Activated CD8-positive, alpha-beta memory T cell treated with anti-CD3 and anti-CD28 coated beads, Interleukin-2, amount 50 U/mL, for 48 hours (primary cell): ENCODE measurements at regions not wholly inside any gene's neighbourhood (a gene's known extent, or its start where the extent isn't known, plus 50 kb on each side); places are given as distances from the start of the nearest gene placed in this dataset.

Source experiments
- DNase-seq: peaks from one replicate; pipeline ENCODE4 v3.0.0-alpha.2; 2020

DNA sequence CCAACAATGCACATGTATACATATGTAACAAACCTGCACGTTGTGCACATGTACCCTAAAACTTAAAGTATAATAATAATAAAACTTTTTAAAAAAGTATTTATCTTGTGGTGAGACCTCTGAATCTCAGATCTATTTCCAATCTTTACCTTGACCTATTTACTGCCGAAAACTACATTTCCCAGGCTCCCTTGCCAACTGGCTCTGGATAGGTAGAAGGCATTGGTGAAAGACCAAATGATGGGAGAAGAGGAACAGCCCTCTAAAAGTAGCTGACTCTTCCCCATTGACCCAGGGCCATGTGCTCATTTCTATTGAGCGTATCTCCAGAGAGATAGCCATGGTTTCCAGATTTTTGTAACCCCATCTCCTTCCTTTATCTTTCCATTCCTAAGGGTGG, 247.4 kb downstream of the GPAM start:
- DNase-seq = no peak

GRCh38 chr10:111944331-111944730, 239.2 kb downstream of the GPAM start:
- no peak for DNase-seq

GRCh38 chr10:111953949-111954348, 229.6 kb downstream of the GPAM start:
- no peak for DNase-seq

- no peak for DNase-seq
Observed at GRCh38 chr10:111954386-111954785, 229.2 kb downstream of the GPAM start.

DNA sequence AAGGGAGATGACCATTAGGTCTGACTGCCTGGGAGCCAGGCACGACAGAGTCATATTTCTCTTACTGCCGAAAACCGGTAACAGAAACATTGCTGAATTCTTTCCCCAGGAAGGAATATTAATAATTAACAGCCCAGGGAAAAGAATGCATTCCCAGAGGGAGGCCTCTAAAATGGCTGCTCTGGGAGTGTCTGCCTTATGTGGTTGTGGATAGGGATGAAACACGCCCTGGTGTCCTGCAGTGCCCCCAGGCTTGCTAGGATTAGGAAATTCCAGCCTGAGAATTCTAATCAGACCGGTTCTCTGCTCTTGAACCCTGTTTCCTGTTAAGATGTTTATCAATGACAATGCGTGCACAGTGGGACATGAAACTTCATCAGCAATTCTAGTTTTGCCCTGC, 226.7 kb downstream of the GPAM start:
- DNase-seq = no peak

- DNase-seq = no peak
Observed at GRCh38 chr10:111962951-111963350, 220.6 kb downstream of the GPAM start.

DNA sequence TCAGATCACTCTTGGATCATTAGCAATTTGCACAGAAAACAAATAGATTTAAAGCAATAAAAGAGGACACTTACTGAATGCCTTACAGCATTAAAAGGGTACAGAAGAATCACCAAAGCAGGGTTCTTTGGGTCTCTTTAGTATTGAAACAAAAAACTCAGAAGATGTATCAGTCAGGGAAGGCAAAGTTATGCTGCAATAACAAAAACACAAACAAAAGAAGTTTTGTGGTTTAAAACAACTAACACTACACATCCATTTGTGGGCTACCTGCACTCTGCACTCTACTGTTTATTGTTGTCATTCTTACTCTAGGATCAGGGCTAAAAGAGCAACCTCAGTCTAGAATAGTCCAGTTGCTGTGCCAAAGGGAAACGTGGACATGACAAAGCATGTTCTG, 216.4 kb downstream of the GPAM start:
- no peak for DNase-seq

GRCh38 chr10:111967547-111967946, 216.0 kb downstream of the GPAM start:
- no peak for DNase-seq

GRCh38 chr10:111968647-111969046, 214.9 kb downstream of the GPAM start:
- DNase-seq = no peak

DNA sequence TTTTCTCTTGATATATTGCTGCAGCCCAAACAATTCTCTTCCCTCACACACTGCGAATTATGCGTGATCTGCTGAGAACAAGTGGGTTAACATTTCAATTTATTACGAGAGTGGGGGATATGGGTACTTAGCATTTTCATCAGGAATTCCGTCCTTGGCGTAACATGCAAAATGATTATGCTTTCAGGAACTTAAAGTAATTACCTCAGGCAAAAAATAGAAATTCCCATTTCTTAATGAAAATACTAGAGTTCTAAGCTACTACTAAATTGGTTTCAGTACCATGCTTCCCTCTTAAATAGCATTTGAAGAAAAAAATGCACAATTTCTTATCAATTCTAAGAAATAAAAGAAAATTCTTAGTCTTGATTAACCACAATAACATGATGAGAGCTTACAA, 213.5 kb downstream of the GPAM start:
- no peak for DNase-seq

- no peak for DNase-seq
Observed at GRCh38 chr10:111972109-111972508, 211.5 kb downstream of the GPAM start.

DNA sequence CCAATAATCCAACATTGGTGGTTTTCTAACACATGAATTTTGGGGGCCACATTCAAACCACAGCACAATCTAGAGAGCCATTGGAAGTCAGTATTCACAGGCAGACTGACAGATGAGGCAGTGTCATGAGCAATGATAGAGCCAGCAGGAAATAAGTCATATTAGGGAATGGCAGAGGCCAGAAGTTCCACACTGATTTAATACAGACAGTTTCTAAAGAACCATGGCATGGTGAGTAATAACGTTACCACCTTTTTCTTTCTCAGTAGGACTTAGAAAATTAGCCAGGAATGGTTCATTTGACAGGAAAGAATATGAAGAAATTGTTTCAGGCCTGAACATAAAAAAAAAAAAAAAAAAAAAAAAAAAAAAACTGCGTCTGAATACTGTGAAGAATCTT, 210.3 kb downstream of the GPAM start:
- no peak for DNase-seq

DNA sequence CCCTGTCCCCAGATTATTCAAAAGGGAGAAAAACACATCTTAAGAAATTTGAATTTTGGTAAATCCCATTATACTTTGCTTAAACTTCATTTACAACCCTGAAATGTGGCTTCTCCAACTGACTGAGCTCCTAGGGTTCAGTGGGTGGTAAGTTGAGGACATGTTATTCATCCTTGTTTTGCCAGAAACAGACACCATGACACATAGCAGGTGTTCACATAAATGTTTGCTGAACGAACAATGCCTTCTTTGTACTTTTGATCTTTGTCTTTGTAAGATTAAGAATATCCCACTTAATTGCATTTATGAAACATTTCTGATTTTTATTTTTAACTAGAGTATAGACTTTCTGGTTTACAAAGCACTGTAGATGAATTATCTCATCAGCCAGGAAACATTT, 209.7 kb downstream of the GPAM start:
- DNase-seq = no peak

GRCh38 chr10:111974325-111974724, 209.2 kb downstream of the GPAM start:
- DNase-seq = no peak

GRCh38 chr10:111976557-111976956, 207.0 kb downstream of the GPAM start:
- no peak for DNase-seq

DNA sequence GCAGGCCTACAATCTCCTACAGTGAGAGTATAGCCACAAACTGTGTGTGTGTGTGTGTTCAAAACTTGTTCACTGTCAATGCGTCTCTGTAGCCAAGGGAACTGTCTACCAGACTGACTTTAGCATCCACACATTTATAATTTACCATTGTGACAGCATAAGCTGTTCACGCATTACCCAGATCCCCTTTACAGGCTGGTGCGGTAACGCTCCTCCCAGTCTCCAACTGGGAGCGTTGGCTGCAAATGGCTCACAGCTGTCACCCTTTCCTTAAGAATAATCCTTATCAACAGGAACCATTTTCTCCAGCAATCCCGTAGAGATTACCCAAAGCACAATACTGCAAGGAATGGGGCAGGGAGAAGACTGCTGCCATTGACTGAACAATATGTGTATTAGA, 199.5 kb downstream of the GPAM start:
- no peak for DNase-seq

- DNase-seq = no peak
Observed at GRCh38 chr10:111986079-111986478, 197.5 kb downstream of the GPAM start.

- DNase-seq = no peak
Observed at GRCh38 chr10:111988646-111989045, 194.9 kb downstream of the GPAM start.

DNA sequence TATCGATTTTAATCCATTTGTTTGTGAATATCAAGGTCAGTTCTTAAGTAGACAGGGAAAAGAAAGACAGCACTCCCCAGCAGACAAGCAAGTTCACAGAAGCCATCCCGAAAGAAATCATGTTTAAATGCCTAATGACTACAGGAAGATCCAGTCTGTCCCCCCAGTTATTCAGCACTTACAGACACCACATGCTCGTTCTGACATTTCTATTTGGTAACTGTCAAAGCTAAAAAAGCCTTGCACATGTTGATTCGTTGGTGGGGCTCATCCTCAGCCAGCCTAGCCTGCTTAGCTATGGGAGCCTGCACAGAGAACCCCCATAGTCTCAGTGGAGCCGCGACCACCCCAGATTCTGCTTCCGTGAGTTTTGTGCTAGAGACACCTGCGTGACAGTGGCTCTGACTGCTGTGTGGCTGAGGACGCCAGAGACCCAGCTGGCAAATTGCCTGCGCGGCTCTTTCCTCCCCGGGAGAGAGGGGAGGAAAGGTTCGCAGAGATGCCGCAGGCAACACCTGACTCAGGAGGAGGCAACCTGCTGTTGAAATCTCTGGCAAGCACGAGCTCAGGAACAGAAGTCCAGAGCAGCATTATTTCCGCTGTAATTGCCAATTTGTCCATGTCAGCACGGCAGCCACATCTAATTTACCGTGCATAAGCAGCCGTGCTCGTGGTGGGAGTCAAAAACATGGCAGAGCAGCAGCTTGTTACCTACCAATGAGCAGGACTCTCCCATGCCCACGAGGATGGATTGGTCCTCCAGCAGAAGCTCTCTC, 194.2 kb downstream of the GPAM start:
- no peak for DNase-seq

DNA sequence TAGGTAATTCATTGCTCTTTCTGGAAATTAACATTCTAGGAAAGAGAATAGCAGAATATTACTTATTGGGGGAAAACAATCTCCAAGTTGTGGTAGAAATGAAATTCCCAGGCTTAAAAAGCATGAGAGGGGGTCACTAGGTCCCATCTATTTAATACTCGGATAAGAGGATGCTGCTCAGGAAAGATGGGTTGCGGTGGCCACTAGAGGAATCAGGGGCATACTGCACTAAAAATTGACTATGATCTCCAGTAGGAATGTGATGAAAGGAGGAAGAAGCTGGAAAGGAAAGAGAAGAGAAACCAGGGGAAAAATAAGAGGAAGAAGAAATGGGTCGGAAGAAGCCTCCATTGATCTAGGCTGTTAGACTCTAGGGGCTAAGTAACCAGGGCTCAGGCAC, 192.8 kb downstream of the GPAM start:
- no peak for DNase-seq

GRCh38 chr10:111993321-111993720, 190.2 kb downstream of the GPAM start:
- DNase-seq = no peak

GRCh38 chr10:111993872-111994426, 189.6 kb downstream of the GPAM start:
- DNase-seq = no peak

- no peak for DNase-seq
Observed at GRCh38 chr10:111996103-111996502, 187.5 kb downstream of the GPAM start.

DNA sequence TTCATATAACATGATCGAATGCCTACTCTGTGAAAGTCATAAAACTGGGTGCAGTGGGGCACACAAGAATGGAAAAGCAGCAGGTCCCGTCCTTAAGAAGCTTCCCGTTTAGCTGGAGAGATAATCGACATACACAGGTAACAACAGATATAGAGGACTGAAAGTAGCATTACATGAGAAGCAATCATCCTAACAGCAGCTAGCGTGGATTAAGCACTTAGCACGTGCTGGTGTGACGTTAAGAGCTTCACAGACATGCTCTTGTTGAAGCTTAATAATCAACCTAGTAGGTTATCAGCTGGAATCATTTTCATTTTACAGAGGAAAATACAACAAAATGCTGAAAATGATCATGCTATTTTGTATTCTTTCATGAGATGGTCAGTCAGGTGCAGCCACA, 184.8 kb downstream of the GPAM start:
- DNase-seq = no peak
